GM21515 (cell line): ENCODE measurements at regions not wholly inside any gene's neighbourhood (a gene's known extent, or its start where the extent isn't known, plus 50 kb on each side); places are given as distances from the start of the nearest gene placed in this dataset.

ENCODE experiments used
- ATAC-seq: cut with Tn5 transposase; IDR thresholded peaks from one replicate; pipeline ENCODE4 v1.9.1; 2021; ENCODE audit not compliant: unreplicated experiment

- no peak for ATAC-seq
Observed at GRCh38 chr2:129881786-129882396, 97.6 kb upstream of the RAB6C start.

GRCh38 chr2:129882476-129882875 is 97.0 kb upstream of the RAB6C start:
- ATAC-seq: no peak

- ATAC-seq: no peak
Observed at GRCh38 chr2:129883121-129883520, 96.3 kb upstream of the RAB6C start.

- ATAC-seq: no peak
Observed at GRCh38 chr2:129884221-129884786, 95.2 kb upstream of the RAB6C start.

- ATAC-seq: no peak
Observed at GRCh38 chr2:129885735-129886134, 93.7 kb upstream of the RAB6C start.

- no peak for ATAC-seq
Observed at GRCh38 chr2:129887688-129888266, 91.7 kb upstream of the RAB6C start.

GRCh38 chr2:129888461-129888860 is 91.0 kb upstream of the RAB6C start:
- no peak for ATAC-seq

- no peak for ATAC-seq
Observed at GRCh38 chr2:129888896-129889295, 90.6 kb upstream of the RAB6C start.

- no peak for ATAC-seq
Observed at GRCh38 chr2:129891341-129892320, 87.8 kb upstream of the RAB6C start.

GRCh38 chr2:129892360-129892759 is 87.1 kb upstream of the RAB6C start:
- no peak for ATAC-seq

- no peak for ATAC-seq
Observed at GRCh38 chr2:129892773-129893172, 86.7 kb upstream of the RAB6C start.

GRCh38 chr2:129893244-129893643 is 86.2 kb upstream of the RAB6C start:
- no peak for ATAC-seq

- ATAC-seq: no peak
Observed at GRCh38 chr2:129894616-129895015, 84.8 kb upstream of the RAB6C start.

GRCh38 chr2:129895061-129895460 is 84.4 kb upstream of the RAB6C start:
- no peak for ATAC-seq

GRCh38 chr2:129895526-129896082 is 83.9 kb upstream of the RAB6C start:
- ATAC-seq: no peak

GRCh38 chr2:129896226-129897100 is 83.0 kb upstream of the RAB6C start:
- no peak for ATAC-seq

GRCh38 chr2:129901754-129902415 is 77.6 kb upstream of the RAB6C start:
- no peak for ATAC-seq

- no peak for ATAC-seq
Observed at GRCh38 chr2:129902731-129903585, 76.5 kb upstream of the RAB6C start.
